ENCODE measurements at regions not wholly inside any gene's neighbourhood (a gene's known extent, or its start where the extent isn't known, plus 50 kb on each side); places are given as distances from the start of the nearest gene placed in this dataset.
"Not testable (repeated sequence)": the region's sequence is repeated elsewhere in the genome, so short reads cannot be mapped to it uniquely, and the experiment has no call there.

- POLR2A ChIA-PET (ENCODE audit: unreplicated experiment) = no interaction called here
Observed at GRCh38 chr1:43015269-43015668, 56.6 kb upstream of the SLC2A1 start.

DNA sequence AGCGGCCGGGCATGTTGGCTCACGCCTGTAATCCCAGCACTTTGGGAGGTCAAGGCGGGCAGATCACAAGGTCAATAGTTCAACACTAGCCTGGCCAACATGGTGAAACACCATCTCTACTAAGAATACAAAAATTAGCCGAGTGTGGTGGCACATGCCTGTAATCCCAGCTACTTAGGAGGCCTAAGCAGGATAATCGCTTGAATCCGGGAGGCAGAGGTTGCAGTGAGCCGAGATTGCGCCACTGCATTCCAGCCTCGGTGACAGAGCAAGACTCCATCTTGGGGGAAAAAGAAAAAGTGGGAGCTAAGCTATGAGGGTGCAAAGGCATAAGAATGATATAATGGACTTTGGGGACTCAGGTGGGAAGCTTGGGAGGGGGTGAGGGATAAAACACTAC, 55.9 kb upstream of the SLC2A1 start:
- DNase-seq; H3K56ac ChIP-seq (ENCODE audit: extremely low read depth, insufficient read depth, low read length); ATAC-seq (ENCODE audit: low read depth); H3K23ac ChIP-seq (ENCODE audit: low read depth, low read length); POLR2A ChIA-PET (ENCODE audit: unreplicated experiment); H2BK5ac ChIP-seq (ENCODE audit: low read depth, low read length, poor library complexity, severe bottlenecking); H3K9me1 ChIP-seq (ENCODE audit: insufficient read depth, low read length); H3K4me2 ChIP-seq (ENCODE audit: low read depth, low read length); H3K79me1 ChIP-seq (ENCODE audit: low read depth in 1 of 2, low read length in 2 of 2); H4K91ac ChIP-seq (ENCODE audit: insufficient read depth, low read depth, low read length); H2BK15ac ChIP-seq (ENCODE audit: low read depth, low read length); H2BK20ac ChIP-seq (ENCODE audit: low read depth, low read length); H3K4me3 ChIP-seq (ENCODE audit: insufficient read depth, low read depth, low read length); H2AK5ac ChIP-seq (ENCODE audit: low read depth, low read length); H3K18ac ChIP-seq (ENCODE audit: low read depth, low read length); H4K5ac ChIP-seq (ENCODE audit: low read depth, low read length); H3K27ac ChIP-seq (ENCODE audit: insufficient read depth, low read length); H3K4me1 ChIP-seq (ENCODE audit: control insufficient read depth, insufficient read depth, low read length); H3K9ac ChIP-seq (ENCODE audit: low read depth, low read length); H3K14ac ChIP-seq (replicated peaks; ENCODE audit: low read depth, low read length); in situ Hi-C loops (cut with MboI; ENCODE audit: low sequenced_read_pairs); H4K8ac ChIP-seq (ENCODE audit: low read depth in 2 of 2, low read length in 2 of 2); H3K9me3 ChIP-seq (ENCODE audit: control insufficient read depth, insufficient read depth, low read length); BruUV-seq (replicated peaks); H3K36me3 ChIP-seq (ENCODE audit: control insufficient read depth, insufficient read depth, low read length); intact Hi-C loops (cut with micrococcal nuclease); H2AK9ac ChIP-seq (replicated peaks; ENCODE audit: low read depth, low read length, poor library complexity); dilution Hi-C loops (cut with HindIII; ENCODE audit: low sequenced_read_pairs, unreplicated experiment); H2BK120ac ChIP-seq (ENCODE audit: low read depth, low read length); H4K20me1 ChIP-seq (ENCODE audit: insufficient read depth, low read length); H2AFZ ChIP-seq (replicated peaks; ENCODE audit: low read length, poor library complexity); H3K4ac ChIP-seq (ENCODE audit: low read depth, low read length): not testable (repeated sequence)
- CTCF ChIA-PET = interaction anchor here (1.2 kb wide), 1 partner anchor 17 kb away, joined by 3 read pairs; no protein-coding TSS in a partner anchor
- peaks cover 32% of the 10 kb centered on the region for H3K27me3 ChIP-seq (ENCODE audit: control insufficient read depth, insufficient read depth, low read length)
- 93% methylated on average over 3 of the region's 10 CpGs; no CpG with 5 or more reads in 1 of the 2 experiments for WGBS, 2 experiments (ENCODE audit: extremely low coverage in 2 of 2, insufficient read length in 1 of 2)

More at GRCh38 chr1:43015269-43015668, 56.6 kb upstream of the SLC2A1 start:
- H3K4me2 ChIP-seq (ENCODE audit: low read depth, low read length) = no peak overlapping the region
- DNase-seq (no peak), ATAC-seq (ENCODE audit: low read depth) (no peak)
- no peak overlapping the region for H4K8ac ChIP-seq (ENCODE audit: low read depth in 2 of 2, low read length in 2 of 2)
- H4K20me1 ChIP-seq (ENCODE audit: insufficient read depth, low read length) = no peaks in the 10 kb centered on the region
- intact Hi-C loops (cut with micrococcal nuclease) = loop anchor here (5.0 kb wide), 1 partner anchor 33 kb away; no protein-coding TSS in a partner anchor
- no peaks in the 10 kb centered on the region for H3K79me1 ChIP-seq (ENCODE audit: low read depth in 1 of 2, low read length in 2 of 2)
- no peak overlapping the region for H3K23ac ChIP-seq (ENCODE audit: low read depth, low read length)
- H2BK15ac ChIP-seq (ENCODE audit: low read depth, low read length) = no peak overlapping the region
- H3K18ac ChIP-seq (ENCODE audit: low read depth, low read length) = no peak overlapping the region
- no peak overlapping the region for H2BK20ac ChIP-seq (ENCODE audit: low read depth, low read length)
- no peak overlapping the region for H4K5ac ChIP-seq (ENCODE audit: low read depth, low read length)
- H2AK5ac ChIP-seq (ENCODE audit: low read depth, low read length) = no peak overlapping the region
- H3K9ac ChIP-seq (ENCODE audit: low read depth, low read length) = no peak overlapping the region
- H3K4me1 ChIP-seq (ENCODE audit: control insufficient read depth, insufficient read depth, low read length) = no peaks in the 10 kb centered on the region
- no peak overlapping the region for H2BK5ac ChIP-seq (ENCODE audit: low read depth, low read length, poor library complexity, severe bottlenecking)
- no peak overlapping the region for H2BK120ac ChIP-seq (ENCODE audit: low read depth, low read length)
- no peaks in the 10 kb centered on the region for H3K9me1 ChIP-seq (ENCODE audit: insufficient read depth, low read length)
- no TSS peak for BruUV-seq (replicated peaks)
- H2AFZ ChIP-seq (replicated peaks; ENCODE audit: low read length, poor library complexity) = no peak overlapping the region
- no peak overlapping the region for H3K27ac ChIP-seq (ENCODE audit: insufficient read depth, low read length)
- no peak for TF ChIP-seq RAD21 (IDR thresholded peaks at IDR 0.05; ENCODE audit: low read length)
- TF ChIP-seq CHD1 (IDR thresholded peaks at IDR 0.05; ENCODE audit: low read depth, low read length) = no peak
- no peak for TF ChIP-seq RFX5 (IDR thresholded peaks at IDR 0.05; ENCODE audit: low read depth, low read length)
- no peak for TF ChIP-seq ELK1 (IDR thresholded peaks at IDR 0.05; ENCODE audit: borderline replicate concordance, low read depth, low read length)
- TF ChIP-seq USF2 (IDR thresholded peaks at IDR 0.05; ENCODE audit: low read depth, low read length) = no peak
- TF ChIP-seq RCOR1 (IDR thresholded peaks at IDR 0.05; ENCODE audit: insufficient replicate concordance, low read length) = no peak
- TF ChIP-seq NFE2L2 (IDR thresholded peaks at IDR 0.05; ENCODE audit: low read depth, low read length) = no peak
- no peak overlapping the region for H3K14ac ChIP-seq (replicated peaks; ENCODE audit: low read depth, low read length)
- CTCF ChIA-PET = no interaction called here
- no peaks in the 10 kb centered on the region; the same call in 1 of the 2 replicates for H3K9me3 ChIP-seq (ENCODE audit: control insufficient read depth, insufficient read depth, low read length)
- 75% methylated on average over 2 of the region's 3 CpGs; no CpG with 5 or more reads in 1 of the 2 experiments for WGBS, 2 experiments (ENCODE audit: extremely low coverage in 2 of 2, insufficient read length in 1 of 2)
- H3K4me3 ChIP-seq (ENCODE audit: insufficient read depth, low read depth, low read length) = no peak overlapping the region
- in situ Hi-C loops (cut with MboI; ENCODE audit: low sequenced_read_pairs) = no loop called here
- H3K27me3 ChIP-seq (ENCODE audit: control insufficient read depth, insufficient read depth, low read length) = peaks cover 31% of the 10 kb centered on the region
- H3K4ac ChIP-seq (ENCODE audit: low read depth, low read length) = no peak overlapping the region
- H2AK9ac ChIP-seq (replicated peaks; ENCODE audit: low read depth, low read length, poor library complexity) = no peak overlapping the region
- no peak overlapping the region for H4K91ac ChIP-seq (ENCODE audit: insufficient read depth, low read depth, low read length)
- no peaks in the 10 kb centered on the region for H3K36me3 ChIP-seq (ENCODE audit: control insufficient read depth, insufficient read depth, low read length)
- H3K56ac ChIP-seq (ENCODE audit: extremely low read depth, insufficient read depth, low read length) = no peak overlapping the region
- dilution Hi-C loops (cut with HindIII; ENCODE audit: low sequenced_read_pairs, unreplicated experiment) = no loop called here
